Parathyroid adenoma (tissue), 2 donors: ENCODE measurements at regions not wholly inside any gene's neighbourhood (a gene's known extent, or its start where the extent isn't known, plus 50 kb on each side); places are given as distances from the start of the nearest gene placed in this dataset.

ENCODE experiments used
- H2AFZ ChIP-seq: fragments of 300-600 bp; sonication (generic); one replicate; pipeline ENCODE4 v1.7.0; 2017; ENCODE audit warnings: antibody characterized with exemption, mild to moderate bottlenecking
- H3K27ac ChIP-seq: fragments of 300-600 bp; sonication (generic); one replicate; pipeline ENCODE4 v1.7.0; 2017
- H3K27me3 ChIP-seq: fragments of 300-600 bp; sonication (generic); one replicate; pipeline ENCODE4 v1.7.0; 2017; ENCODE audit warnings: low read length; ENCODE audit not compliant: control insufficient read depth, insufficient read depth
- H3K36me3 ChIP-seq: fragments of 300-600 bp; sonication (generic); one replicate; pipeline ENCODE4 v1.7.0; 2017; ENCODE audit warnings: low read length; ENCODE audit not compliant: control insufficient read depth, insufficient read depth
- H3K4me1 ChIP-seq: fragments of 300-600 bp; sonication (generic); one replicate; pipeline ENCODE4 v1.7.0; 2017; ENCODE audit warnings: control low read depth
- H3K4me2 ChIP-seq: fragments of 300-600 bp; sonication (generic); one replicate; pipeline ENCODE4 v1.7.0; 2017; ENCODE audit warnings: low read length
- H3K4me3 ChIP-seq: fragments of 300-600 bp; sonication (generic); one replicate; pipeline ENCODE4 v1.7.0; 2017; ENCODE audit warnings: low read depth, low read length
- H3K79me2 ChIP-seq: fragments of 300-600 bp; sonication (generic); one replicate; pipeline ENCODE4 v1.7.0; 2017; ENCODE audit warnings: control low read depth
- H3K9ac ChIP-seq: fragments of 300-600 bp; sonication (generic); one replicate; pipeline ENCODE4 v1.7.0; 2017; ENCODE audit warnings: mild to moderate bottlenecking
- H3K9me3 ChIP-seq: fragments of 300-600 bp; sonication (generic); one replicate; pipeline ENCODE4 v1.7.0; 2017; ENCODE audit warnings: low read length; ENCODE audit not compliant: control insufficient read depth
- TF ChIP-seq, protein P1 (sequence below): fragments of 300-600 bp; sonication (generic); IDR thresholded peaks from one replicate; pipeline ENCODE4 v1.7.0; 2017; ENCODE audit warnings: antibody characterized with exemption, mild to moderate bottlenecking
- donor health status: primary hyperparathyroidism.

DNA sequence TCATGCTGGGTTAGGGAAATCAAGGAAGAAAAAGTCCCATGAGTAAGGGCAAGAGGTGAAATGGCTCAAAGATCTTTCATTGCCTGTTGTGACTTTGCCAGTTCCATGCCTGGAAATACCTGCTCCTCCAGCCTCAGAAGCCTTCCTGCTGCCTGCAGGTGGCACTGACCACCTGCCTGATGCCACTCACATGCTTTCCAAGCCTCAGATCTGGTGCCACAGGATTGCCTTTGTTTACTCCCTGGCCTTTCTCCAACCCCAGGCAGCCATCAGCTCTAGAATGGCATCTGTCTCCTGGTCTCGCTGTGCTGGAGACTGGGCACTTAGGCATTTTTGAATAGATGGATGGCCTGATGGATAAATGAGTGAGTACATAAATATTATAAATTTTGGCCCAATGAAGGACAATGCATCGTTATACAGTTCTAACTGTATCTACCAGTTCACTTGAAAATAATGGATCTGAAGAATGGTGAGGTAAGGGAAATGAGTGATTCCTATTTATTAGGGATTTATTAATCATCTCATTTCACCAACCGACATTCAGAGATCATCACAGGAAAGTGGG lies 657.2 kb downstream of the INHBA start:
- TF ChIP-seq, protein P1, sequence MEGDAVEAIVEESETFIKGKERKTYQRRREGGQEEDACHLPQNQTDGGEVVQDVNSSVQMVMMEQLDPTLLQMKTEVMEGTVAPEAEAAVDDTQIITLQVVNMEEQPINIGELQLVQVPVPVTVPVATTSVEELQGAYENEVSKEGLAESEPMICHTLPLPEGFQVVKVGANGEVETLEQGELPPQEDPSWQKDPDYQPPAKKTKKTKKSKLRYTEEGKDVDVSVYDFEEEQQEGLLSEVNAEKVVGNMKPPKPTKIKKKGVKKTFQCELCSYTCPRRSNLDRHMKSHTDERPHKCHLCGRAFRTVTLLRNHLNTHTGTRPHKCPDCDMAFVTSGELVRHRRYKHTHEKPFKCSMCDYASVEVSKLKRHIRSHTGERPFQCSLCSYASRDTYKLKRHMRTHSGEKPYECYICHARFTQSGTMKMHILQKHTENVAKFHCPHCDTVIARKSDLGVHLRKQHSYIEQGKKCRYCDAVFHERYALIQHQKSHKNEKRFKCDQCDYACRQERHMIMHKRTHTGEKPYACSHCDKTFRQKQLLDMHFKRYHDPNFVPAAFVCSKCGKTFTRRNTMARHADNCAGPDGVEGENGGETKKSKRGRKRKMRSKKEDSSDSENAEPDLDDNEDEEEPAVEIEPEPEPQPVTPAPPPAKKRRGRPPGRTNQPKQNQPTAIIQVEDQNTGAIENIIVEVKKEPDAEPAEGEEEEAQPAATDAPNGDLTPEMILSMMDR = no peak
- Histone ChIP-seq H3K27me3 (no peaks in the 10 kb centered on the region), H3K9me3 (no peaks in the 10 kb centered on the region), H3K79me2 (no peaks in the 10 kb centered on the region), H3K9ac (no peak overlapping the region), H2AFZ (no peak overlapping the region), H3K4me1 (no peaks in the 10 kb centered on the region), H3K4me3 (no peak overlapping the region), H3K4me2 (no peak overlapping the region), H3K36me3 (no peaks in the 10 kb centered on the region), H3K27ac (no peak overlapping the region)

DNA sequence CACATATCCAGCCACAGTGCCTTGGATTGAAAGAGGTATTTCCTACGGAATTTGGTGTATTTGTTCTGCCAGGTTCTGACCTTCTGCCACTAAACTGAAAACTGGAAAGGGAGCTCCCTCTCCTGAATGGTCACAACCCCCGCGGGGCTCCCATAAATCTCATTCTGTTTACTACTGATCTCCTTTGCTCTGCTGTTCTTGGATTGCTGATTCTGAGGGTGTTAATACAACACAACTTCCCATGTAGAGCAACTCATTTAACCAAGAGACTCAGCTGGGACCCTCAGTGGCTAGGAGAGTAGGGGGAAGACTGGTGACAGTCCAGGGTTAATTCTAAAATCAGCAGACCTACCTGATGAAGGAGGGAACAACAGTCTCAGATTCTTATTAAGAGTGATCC lies 662.9 kb downstream of the INHBA start:
- Histone ChIP-seq H3K4me1 (no peaks in the 10 kb centered on the region), H3K9ac (no peak overlapping the region), H3K4me2 (no peak overlapping the region), H2AFZ (no peak overlapping the region), H3K27ac (no peak overlapping the region), H3K4me3 (no peak overlapping the region), H3K79me2 (no peaks in the 10 kb centered on the region), H3K36me3 (no peaks in the 10 kb centered on the region), H3K9me3 (no peaks in the 10 kb centered on the region), H3K27me3 (no peaks in the 10 kb centered on the region)
- TF ChIP-seq, protein P1 = no peak

DNA sequence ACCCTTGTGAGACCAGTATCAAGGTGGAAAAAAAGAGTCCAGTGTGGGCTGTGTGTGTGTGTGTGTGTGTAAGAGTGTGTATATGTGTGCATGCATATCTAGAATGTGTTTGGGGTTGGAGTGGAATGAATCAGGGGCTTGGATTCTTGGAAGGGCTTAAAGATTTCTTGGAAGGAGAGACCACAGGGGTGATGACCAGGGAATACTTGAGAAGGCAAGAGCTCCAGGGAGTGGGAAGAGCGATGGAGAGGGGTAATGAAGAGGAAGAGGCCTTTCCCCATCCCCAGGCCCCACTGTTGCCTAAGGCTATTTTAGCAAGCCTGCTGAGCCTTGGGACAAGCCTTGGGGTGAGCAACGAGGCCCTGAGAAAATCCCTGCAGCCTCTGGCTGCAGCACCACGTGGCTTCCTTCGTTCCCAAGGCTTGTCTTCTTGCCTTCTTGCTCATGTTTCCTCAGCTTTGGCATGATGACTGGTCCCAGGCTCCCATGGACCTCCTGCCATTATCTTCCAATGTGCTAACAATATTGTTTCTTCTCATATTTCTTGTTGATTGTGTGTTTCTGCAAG lies 663.4 kb downstream of the INHBA start:
- H3K9me3 ChIP-seq = no peaks in the 10 kb centered on the region
- no peak overlapping the region for H3K4me2 ChIP-seq
- TF ChIP-seq, protein P1 = no peak
- no peak overlapping the region for H3K9ac ChIP-seq
- no peak overlapping the region for H3K4me3 ChIP-seq
- no peak overlapping the region for H3K27ac ChIP-seq
- no peaks in the 10 kb centered on the region for H3K36me3 ChIP-seq
- H3K4me1 ChIP-seq = no peaks in the 10 kb centered on the region
- H2AFZ ChIP-seq = no peak overlapping the region
- H3K27me3 ChIP-seq = no peaks in the 10 kb centered on the region
- no peaks in the 10 kb centered on the region for H3K79me2 ChIP-seq

DNA sequence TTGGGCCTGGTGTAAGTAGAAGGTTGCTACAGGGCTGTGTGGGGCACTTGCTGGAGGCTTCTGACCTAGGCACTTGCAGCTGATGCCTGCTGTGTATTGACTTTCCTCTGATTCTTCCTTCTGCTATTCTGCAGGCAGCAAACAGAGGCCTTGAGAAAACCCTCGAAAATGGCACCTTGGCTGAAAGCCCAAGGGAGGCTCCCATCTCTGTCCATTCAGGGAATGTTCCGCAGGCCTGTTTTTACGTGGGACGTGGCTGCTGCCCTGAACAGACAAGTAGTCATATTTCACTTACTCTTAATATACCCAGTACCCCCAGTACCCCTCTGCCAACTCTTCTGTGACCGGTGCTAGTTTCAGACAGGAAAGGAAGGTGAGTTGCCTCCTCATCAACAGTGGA lies 664.7 kb downstream of the INHBA start:
- Histone ChIP-seq H3K4me2 (no peak overlapping the region), H2AFZ (no peak overlapping the region), H3K9ac (no peak overlapping the region), H3K27me3 (no peaks in the 10 kb centered on the region), H3K27ac (no peak overlapping the region), H3K36me3 (no peaks in the 10 kb centered on the region), H3K4me1 (no peaks in the 10 kb centered on the region), H3K4me3 (no peak overlapping the region), H3K9me3 (no peaks in the 10 kb centered on the region), H3K79me2 (no peaks in the 10 kb centered on the region)
- TF ChIP-seq, protein P1 = no peak

DNA sequence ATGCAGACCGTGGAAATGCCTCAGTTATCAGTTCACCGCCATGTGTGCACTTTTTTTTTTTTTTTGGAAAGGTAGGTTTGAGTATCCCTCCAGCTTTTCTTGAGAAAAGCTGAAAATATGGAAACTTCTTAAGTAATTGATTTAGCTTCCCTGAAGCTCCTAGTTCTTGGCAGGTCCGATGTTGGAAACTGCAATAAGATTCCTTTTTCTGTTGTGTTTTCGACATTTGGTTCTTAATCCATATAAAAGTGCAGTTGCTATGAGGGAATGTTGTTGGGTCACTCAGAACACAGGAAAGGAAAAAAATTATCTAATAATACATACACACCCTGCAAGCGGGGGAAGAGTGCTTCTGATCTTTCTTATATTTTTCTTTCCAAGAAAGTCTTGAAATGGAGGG lies 665.2 kb downstream of the INHBA start:
- no peaks in the 10 kb centered on the region for H3K9me3 ChIP-seq
- no peaks in the 10 kb centered on the region for H3K79me2 ChIP-seq
- H3K27ac ChIP-seq = no peak overlapping the region
- H3K4me1 ChIP-seq = no peaks in the 10 kb centered on the region
- H2AFZ ChIP-seq = no peak overlapping the region
- TF ChIP-seq, protein P1 = no peak
- no peak overlapping the region for H3K4me3 ChIP-seq
- H3K36me3 ChIP-seq = no peaks in the 10 kb centered on the region
- H3K9ac ChIP-seq = no peak overlapping the region
- H3K27me3 ChIP-seq = no peaks in the 10 kb centered on the region
- no peak overlapping the region for H3K4me2 ChIP-seq
